ENCODE measurements at regions not wholly inside any gene's neighbourhood (a gene's known extent, or its start where the extent isn't known, plus 50 kb on each side); places are given as distances from the start of the nearest gene placed in this dataset.
A peak's percentile ranks its signal among the peaks of the same experiment; 100 is the strongest.
"Not testable (repeated sequence)": the region's sequence is repeated elsewhere in the genome, so short reads cannot be mapped to it uniquely, and the experiment has no call there.

DNA sequence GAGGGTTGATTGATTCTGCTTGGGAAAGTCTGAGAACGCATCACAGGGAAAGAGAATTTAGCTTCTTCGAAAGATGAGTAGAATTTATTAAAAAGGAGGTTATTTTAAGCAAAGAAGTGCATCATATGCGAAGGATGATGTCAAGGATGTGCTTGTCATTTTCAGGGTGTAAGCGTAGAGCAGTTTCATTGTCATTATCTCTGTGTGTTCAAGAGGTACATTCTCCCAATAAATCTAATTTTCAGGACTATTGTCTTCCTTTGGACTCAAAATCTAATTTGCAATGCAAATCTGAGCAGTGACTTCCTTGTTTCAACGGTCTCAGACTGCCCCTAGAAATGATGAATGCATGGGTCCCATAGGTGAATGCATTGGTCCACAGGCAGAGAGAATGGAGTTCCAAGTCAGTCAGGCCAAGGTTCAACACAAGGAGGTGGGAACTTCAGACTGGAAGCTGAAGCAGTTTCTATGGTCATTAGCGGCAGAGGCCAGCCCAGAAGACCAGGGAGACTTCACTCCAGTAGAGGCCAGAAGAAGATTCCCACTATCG, 99.8 kb downstream of the CDC42EP3 start:
- ChIA-PET CTCF (no interaction called here), POLR2A (interaction anchor here (1.1 to 1.6 kb wide), 3 partner anchors 11 to 48 kb away, joined by 3 to 4 read pairs (median 3); no protein-coding TSS in a partner anchor)
- BruUV-seq (replicated peaks), result no TSS peak
- TF ChIP-seq, protein P1, sequence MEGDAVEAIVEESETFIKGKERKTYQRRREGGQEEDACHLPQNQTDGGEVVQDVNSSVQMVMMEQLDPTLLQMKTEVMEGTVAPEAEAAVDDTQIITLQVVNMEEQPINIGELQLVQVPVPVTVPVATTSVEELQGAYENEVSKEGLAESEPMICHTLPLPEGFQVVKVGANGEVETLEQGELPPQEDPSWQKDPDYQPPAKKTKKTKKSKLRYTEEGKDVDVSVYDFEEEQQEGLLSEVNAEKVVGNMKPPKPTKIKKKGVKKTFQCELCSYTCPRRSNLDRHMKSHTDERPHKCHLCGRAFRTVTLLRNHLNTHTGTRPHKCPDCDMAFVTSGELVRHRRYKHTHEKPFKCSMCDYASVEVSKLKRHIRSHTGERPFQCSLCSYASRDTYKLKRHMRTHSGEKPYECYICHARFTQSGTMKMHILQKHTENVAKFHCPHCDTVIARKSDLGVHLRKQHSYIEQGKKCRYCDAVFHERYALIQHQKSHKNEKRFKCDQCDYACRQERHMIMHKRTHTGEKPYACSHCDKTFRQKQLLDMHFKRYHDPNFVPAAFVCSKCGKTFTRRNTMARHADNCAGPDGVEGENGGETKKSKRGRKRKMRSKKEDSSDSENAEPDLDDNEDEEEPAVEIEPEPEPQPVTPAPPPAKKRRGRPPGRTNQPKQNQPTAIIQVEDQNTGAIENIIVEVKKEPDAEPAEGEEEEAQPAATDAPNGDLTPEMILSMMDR (IDR thresholded peaks at IDR 0.05; ENCODE audit: unreplicated experiment), result no peak
- H3K4me1 Mint-ChIP-seq (ENCODE audit: insufficient read depth, unreplicated experiment), result peaks cover 52% of the 10 kb centered on the region
- peak overlapping the region; percentile 78 for H3K27ac Mint-ChIP-seq (ENCODE audit: low read depth, unreplicated experiment)
- no peaks in the 10 kb centered on the region for H3K9me3 Mint-ChIP-seq (ENCODE audit: unreplicated experiment)
- H3K36me3 Mint-ChIP-seq (ENCODE audit: insufficient read depth, unreplicated experiment), result peaks cover 5% of the 10 kb centered on the region
- DNase-seq (ENCODE audit: unreplicated experiment), result no peak
- no peak overlapping the region for H3K4me3 Mint-ChIP-seq (ENCODE audit: unreplicated experiment)
- intact Hi-C loops (cut with micrococcal nuclease), result no loop called here
- no peaks in the 10 kb centered on the region for H3K27me3 Mint-ChIP-seq (ENCODE audit: insufficient read depth, unreplicated experiment)

DNA sequence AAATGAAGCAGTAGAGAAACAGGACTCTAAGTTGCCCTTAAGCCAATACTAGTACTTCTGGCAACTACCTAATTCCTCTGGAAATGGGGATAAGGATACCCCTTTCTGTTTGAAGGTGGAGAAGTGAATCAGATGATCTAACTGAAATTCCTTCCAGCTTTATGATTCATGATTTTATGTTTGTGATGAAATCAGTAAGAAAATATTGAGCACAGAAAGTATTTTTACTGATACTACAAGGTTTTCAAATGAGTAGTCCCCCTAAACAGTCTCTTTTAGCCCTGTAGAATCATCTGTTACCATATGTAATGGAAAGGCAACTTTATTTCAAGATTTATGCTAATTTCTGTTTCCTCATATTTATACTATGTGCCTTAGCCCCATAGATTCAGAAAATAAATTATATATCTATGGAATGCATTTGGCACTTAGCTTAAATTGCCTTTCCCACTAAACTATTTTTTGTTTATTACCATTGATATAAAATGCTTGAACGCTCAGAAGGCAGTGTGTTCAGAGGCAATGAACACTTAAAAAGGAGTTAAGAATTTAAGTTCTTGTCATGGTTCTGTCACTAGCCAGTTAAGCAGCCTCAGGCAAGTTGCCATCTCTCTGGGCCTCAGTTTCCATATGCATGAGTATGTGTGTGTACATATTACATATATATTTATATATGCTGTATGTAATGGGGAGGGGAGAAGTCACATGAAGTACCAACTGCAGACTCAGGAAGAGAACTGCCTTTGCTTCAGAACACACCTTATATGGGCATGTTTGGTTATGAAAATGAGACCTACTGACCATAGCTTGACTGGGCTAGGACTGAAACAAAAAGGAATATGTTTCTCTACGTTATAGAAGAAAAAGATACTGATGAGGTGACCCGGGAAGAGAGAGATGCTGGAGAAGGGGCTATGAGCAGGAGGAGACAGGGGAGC, 97.7 kb downstream of the CDC42EP3 start:
- Mint-ChIP-seq H3K4me1 (ENCODE audit: insufficient read depth, unreplicated experiment) (peaks cover 61% of the 10 kb centered on the region), H3K27ac (ENCODE audit: low read depth, unreplicated experiment) (peak overlapping the region; percentile 31), H3K27me3 (ENCODE audit: insufficient read depth, unreplicated experiment) (no peaks in the 10 kb centered on the region), H3K4me3 (ENCODE audit: unreplicated experiment) (no peak overlapping the region), H3K9me3 (ENCODE audit: unreplicated experiment) (no peaks in the 10 kb centered on the region), H3K36me3 (ENCODE audit: insufficient read depth, unreplicated experiment) (peaks cover 5% of the 10 kb centered on the region)
- POLR2A ChIA-PET, result interaction anchor here (0.8 to 1.3 kb wide), 4 partner anchors 9 to 16 kb away, joined by 3 to 6 read pairs (median 3); no protein-coding TSS in a partner anchor
- peak; percentile 27 for DNase-seq (ENCODE audit: unreplicated experiment)
- CTCF ChIA-PET, result no interaction called here
- BruUV-seq (replicated peaks), result no TSS peak
- intact Hi-C loops (cut with micrococcal nuclease), result no loop called here
- TF ChIP-seq, protein P1 (IDR thresholded peaks at IDR 0.05; ENCODE audit: unreplicated experiment), result no peak

DNA sequence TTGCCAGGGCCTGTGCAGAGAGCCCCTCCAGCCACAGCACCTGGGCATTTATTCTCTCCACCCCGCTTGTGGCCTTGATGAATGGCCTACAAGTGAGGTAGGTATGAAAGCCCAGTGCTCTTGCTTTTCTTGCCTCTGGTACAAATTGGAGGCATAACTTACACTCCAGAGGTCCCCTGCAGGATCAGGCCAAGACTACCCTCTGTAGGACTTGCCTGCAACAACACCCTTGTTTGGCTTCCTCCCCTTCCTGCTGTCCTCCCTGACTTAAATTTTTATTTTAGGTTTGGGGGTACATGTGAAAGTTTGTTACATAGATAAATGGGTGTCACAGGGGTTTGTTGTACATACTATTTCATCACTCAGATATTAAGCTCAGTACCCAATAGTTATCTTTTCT, 95.7 kb downstream of the CDC42EP3 start:
- intact Hi-C loops (cut with micrococcal nuclease), result no loop called here
- ChIA-PET POLR2A (no interaction called here), CTCF (interaction anchor here (0.7 kb wide), 2 partner anchors 46 to 302 kb away, joined by 3 read pairs; no protein-coding TSS in a partner anchor)
- H3K27ac Mint-ChIP-seq (ENCODE audit: low read depth, unreplicated experiment), result no peak overlapping the region
- DNase-seq (ENCODE audit: unreplicated experiment), result no peak
- no TSS peak for BruUV-seq (replicated peaks)
- H3K9me3 Mint-ChIP-seq (ENCODE audit: unreplicated experiment), result peaks cover 6% of the 10 kb centered on the region
- peaks cover 5% of the 10 kb centered on the region for H3K36me3 Mint-ChIP-seq (ENCODE audit: insufficient read depth, unreplicated experiment)
- no peak overlapping the region for H3K4me3 Mint-ChIP-seq (ENCODE audit: unreplicated experiment)
- H3K27me3 Mint-ChIP-seq (ENCODE audit: insufficient read depth, unreplicated experiment), result no peaks in the 10 kb centered on the region
- H3K4me1 Mint-ChIP-seq (ENCODE audit: insufficient read depth, unreplicated experiment), result peaks cover 46% of the 10 kb centered on the region
- TF ChIP-seq, protein P1 (IDR thresholded peaks at IDR 0.05; ENCODE audit: unreplicated experiment), result no peak

DNA sequence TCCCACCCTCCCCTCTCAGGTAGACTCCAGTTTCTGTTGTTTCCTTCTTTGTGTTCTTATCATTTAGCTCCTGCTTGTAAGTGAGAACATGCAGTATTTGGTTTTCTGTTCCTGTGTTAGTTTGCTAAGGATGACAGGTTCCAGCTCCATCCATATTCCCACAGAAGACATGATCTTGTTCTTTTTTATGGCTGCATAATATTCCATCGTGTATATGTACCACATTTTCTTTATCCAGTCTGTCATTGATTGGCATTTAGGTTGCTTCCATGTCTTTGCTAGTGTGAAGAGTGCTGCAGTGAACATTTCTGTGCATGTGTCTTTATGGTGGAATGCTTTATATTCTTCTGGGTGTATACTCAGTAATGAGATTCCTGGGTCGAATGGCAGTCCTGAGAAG, 95.2 kb downstream of the CDC42EP3 start:
- H3K27me3 Mint-ChIP-seq (ENCODE audit: insufficient read depth, unreplicated experiment); BruUV-seq (replicated peaks); H3K4me3 Mint-ChIP-seq (ENCODE audit: unreplicated experiment); H3K36me3 Mint-ChIP-seq (ENCODE audit: insufficient read depth, unreplicated experiment); DNase-seq (ENCODE audit: unreplicated experiment); intact Hi-C loops (cut with micrococcal nuclease); H3K27ac Mint-ChIP-seq (ENCODE audit: low read depth, unreplicated experiment); POLR2A ChIA-PET; H3K9me3 Mint-ChIP-seq (ENCODE audit: unreplicated experiment): not testable (repeated sequence)
- peaks cover 42% of the 10 kb centered on the region for H3K4me1 Mint-ChIP-seq (ENCODE audit: insufficient read depth, unreplicated experiment)
- CTCF ChIA-PET, result interaction anchor here (0.6 to 0.7 kb wide), 2 partner anchors 162 to 302 kb away, joined by 3 read pairs; no protein-coding TSS in a partner anchor
